DND-41 (cell line): ENCODE measurements at regions not wholly inside any gene's neighbourhood (a gene's known extent, or its start where the extent isn't known, plus 50 kb on each side); places are given as distances from the start of the nearest gene placed in this dataset.

Experiments used
- CTCF ChIP-seq: IDR thresholded peaks from 2 replicates; pipeline ENCODE4 v1.5.1; 2012; ENCODE audit warnings: borderline replicate concordance, low read length, moderate library complexity, mild to moderate bottlenecking; ENCODE audit not compliant: poor library complexity, severe bottlenecking; ENCODE audit errors: extremely low read depth
- EZH2 ChIP-seq: IDR thresholded peaks from 3 replicates; pipeline ENCODE4 v1.6.1; 2012; ENCODE audit warnings: borderline replicate concordance, low read depth, mild to moderate bottlenecking, moderate library complexity, low read length, inconsistent platforms; ENCODE audit not compliant: severe bottlenecking

GRCh38 chr13:90443268-90443667 is 904.2 kb upstream of the MIR17HG start:
- TF ChIP-seq CTCF: no peak
- TF ChIP-seq EZH2: no peak
